ENCODE measurements at regions not wholly inside any gene's neighbourhood (a gene's known extent, or its start where the extent isn't known, plus 50 kb on each side); places are given as distances from the start of the nearest gene placed in this dataset.

DNA sequence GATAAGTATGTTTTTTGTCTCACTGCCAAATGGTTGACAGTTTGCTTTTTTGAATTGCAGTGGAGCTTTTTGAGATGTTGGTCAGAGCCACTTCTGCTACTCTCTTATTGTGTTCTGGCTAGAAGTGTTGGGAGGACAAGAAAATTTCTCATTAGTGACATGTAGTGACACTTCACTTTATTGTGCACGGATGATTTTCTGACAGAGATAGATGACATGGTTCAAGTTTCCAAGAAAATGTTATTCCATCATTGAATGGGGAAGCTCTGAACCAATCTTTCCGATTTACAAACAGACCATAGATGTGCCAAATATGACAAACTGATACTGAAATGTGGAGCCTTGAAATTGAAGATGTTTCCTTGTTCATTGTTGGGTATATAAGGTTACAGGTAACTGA is 558.9 kb upstream of the WWC1 start:
- H3K27ac ChIP-seq = no peak overlapping the region
- WGBS (ENCODE audit: insufficient coverage, low coverage, low lambda C conversion rate, missing lambda C conversion rate) = 71% methylated on average over 1 of the region's 2 CpGs

DNA sequence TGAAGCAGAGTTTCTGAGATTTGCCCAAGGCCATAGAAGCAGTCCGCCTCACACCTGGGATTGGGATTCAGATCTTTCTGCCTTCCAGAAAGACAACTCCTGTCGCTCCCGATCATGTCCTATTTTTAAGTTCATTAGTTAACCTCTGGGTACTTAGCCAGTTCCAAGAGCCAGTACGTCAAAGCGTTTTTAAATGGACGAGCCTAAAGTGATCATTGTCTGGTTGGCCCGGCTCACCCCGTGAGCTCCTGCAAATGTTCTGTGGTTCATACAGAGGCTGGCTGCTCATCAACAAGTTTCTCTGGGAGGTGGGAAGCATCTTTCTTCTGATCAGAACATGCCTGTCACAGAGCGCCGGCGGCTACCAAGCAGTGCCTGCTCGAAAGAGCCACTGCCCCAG is 554.5 kb upstream of the WWC1 start:
- Histone ChIP-seq H3K27ac (no peak overlapping the region), H3K4me3 (no peak overlapping the region), H3K27me3 (no peaks in the 10 kb centered on the region), H3K9me3 (no peaks in the 10 kb centered on the region), H3K4me1 (no peaks in the 10 kb centered on the region), H3K36me3 (no peaks in the 10 kb centered on the region)
- TF ChIP-seq, protein P1, sequence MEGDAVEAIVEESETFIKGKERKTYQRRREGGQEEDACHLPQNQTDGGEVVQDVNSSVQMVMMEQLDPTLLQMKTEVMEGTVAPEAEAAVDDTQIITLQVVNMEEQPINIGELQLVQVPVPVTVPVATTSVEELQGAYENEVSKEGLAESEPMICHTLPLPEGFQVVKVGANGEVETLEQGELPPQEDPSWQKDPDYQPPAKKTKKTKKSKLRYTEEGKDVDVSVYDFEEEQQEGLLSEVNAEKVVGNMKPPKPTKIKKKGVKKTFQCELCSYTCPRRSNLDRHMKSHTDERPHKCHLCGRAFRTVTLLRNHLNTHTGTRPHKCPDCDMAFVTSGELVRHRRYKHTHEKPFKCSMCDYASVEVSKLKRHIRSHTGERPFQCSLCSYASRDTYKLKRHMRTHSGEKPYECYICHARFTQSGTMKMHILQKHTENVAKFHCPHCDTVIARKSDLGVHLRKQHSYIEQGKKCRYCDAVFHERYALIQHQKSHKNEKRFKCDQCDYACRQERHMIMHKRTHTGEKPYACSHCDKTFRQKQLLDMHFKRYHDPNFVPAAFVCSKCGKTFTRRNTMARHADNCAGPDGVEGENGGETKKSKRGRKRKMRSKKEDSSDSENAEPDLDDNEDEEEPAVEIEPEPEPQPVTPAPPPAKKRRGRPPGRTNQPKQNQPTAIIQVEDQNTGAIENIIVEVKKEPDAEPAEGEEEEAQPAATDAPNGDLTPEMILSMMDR (IDR thresholded peaks at IDR 0.05) = no peak
- TF ChIP-seq POLR2A (IDR thresholded peaks at IDR 0.05) = no peak
- ATAC-seq = no peak
- intact Hi-C loops (cut with DNase I) = no loop called here
- no peak for DNase-seq
- 92% methylated on average over 8 of the region's 12 CpGs for WGBS (ENCODE audit: insufficient coverage, low coverage, low lambda C conversion rate, missing lambda C conversion rate)

More for the DNA sequence above, 558.9 kb upstream of the WWC1 start:
- Histone ChIP-seq H3K27me3 (no peaks in the 10 kb centered on the region), H3K4me3 (no peak overlapping the region), H3K4me1 (no peaks in the 10 kb centered on the region), H3K36me3 (no peaks in the 10 kb centered on the region), H3K9me3 (no peaks in the 10 kb centered on the region)
- ATAC-seq (no peak), DNase-seq (no peak)
- intact Hi-C loops (cut with DNase I) = no loop called here
- TF ChIP-seq POLR2A (IDR thresholded peaks at IDR 0.05) = no peak
- TF ChIP-seq, protein P1 (IDR thresholded peaks at IDR 0.05) = no peak

DNA sequence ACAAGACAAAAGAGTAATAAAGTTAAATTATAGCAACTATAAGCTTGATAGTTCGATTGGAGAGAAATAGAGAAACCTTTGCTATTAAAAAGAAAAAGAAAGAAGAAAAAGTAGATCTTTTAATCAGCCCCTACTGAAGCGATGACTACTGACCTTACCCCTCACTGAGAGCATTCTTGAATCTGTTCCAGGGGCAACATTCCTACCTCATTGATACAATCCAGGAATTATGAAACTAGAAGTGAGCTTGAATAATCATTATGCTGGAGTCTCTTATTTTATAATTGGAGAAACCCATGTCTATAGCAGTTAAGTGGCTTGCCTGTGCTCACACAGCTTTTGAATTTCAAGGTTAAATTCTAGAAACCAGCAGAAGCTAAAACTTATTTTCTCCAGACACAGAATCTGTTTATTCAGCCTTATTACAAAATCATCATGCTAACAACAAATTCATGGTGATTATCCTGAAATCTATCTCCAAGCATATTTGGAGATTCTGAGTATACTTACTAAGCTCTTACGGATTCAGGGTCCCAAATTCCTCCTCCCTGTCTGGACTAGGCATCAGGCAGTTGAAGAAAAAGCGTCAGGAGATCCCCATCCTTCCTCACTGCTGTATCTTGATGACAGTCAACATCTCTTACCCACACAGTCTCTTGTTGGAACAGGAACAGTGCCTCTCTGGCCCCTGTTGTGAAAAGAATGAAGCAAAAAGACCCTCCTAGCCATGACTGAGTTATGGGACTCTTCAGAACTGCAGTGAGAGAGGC is 547.6 kb upstream of the WWC1 start:
- DNase-seq = no peak
- ATAC-seq = no peak
- Histone ChIP-seq H3K27ac (no peak overlapping the region), H3K4me3 (no peak overlapping the region), H3K27me3 (no peaks in the 10 kb centered on the region), H3K9me3 (no peaks in the 10 kb centered on the region), H3K36me3 (no peaks in the 10 kb centered on the region), H3K4me1 (no peaks in the 10 kb centered on the region)
- 55% methylated on average over 4 of the region's 4 CpGs for WGBS (ENCODE audit: insufficient coverage, low coverage, low lambda C conversion rate, missing lambda C conversion rate)
- TF ChIP-seq, protein P1 (IDR thresholded peaks at IDR 0.05) = no peak
- TF ChIP-seq POLR2A (IDR thresholded peaks at IDR 0.05) = no peak
- intact Hi-C loops (cut with DNase I) = no loop called here

DNA sequence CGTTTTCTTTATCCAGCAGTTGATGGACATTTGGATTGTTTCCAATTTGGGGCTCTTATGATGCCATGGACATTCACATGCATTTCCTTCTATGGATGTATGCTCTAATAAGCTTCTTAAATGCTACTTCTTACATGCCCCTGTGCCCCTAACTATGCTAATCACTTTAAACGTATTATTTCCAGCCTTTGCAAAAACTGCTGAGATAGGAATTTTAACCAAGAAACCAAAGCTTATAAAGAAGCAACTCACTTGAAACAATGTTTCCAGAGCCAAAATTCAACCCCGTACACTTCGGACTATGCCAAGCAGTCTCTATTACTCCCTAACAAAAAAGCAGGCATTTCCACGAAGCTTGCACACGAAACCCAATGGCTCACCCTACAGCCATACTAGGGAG is 545.6 kb upstream of the WWC1 start:
- TF ChIP-seq, protein P1 (IDR thresholded peaks at IDR 0.05) = no peak
- TF ChIP-seq POLR2A (IDR thresholded peaks at IDR 0.05) = no peak
- DNase-seq (no peak), ATAC-seq (no peak)
- H3K9me3 ChIP-seq = no peaks in the 10 kb centered on the region
- no peaks in the 10 kb centered on the region for H3K27me3 ChIP-seq
- no peaks in the 10 kb centered on the region for H3K36me3 ChIP-seq
- WGBS (ENCODE audit: insufficient coverage, low coverage, low lambda C conversion rate, missing lambda C conversion rate) = 83% methylated on average over 6 of the region's 6 CpGs
- intact Hi-C loops (cut with DNase I) = no loop called here
- no peak overlapping the region for H3K27ac ChIP-seq
- H3K4me1 ChIP-seq = no peaks in the 10 kb centered on the region
- no peak overlapping the region for H3K4me3 ChIP-seq
